Kidney (tissue), 13 donors: ENCODE measurements at regions not wholly inside any gene's neighbourhood (a gene's known extent, or its start where the extent isn't known, plus 50 kb on each side); places are given as distances from the start of the nearest gene placed in this dataset.

Experiments used
- DNase-seq, 5 donors: peaks; one replicate each; pipeline ENCODE4 v3.0.0-alpha.2; 2013 to 2020
- FAIRE-seq: peaks from 2 replicates; lab custom pipeline; 2012; peaks lifted over from hg19 to GRCh38; lab: Jason Lieb, UNC
- H3K27ac ChIP-seq, 2 donors: one replicate each; pipeline ENCODE4 v1.7.0; 2013; ENCODE audit warnings: low read depth in 2 of 2, low read length in 2 of 2, inconsistent platforms in 1 of 2
- H3K27me3 ChIP-seq: one replicate; pipeline ENCODE4 v1.7.1; 2013; ENCODE audit warnings: low read length, inconsistent platforms; ENCODE audit not compliant: control insufficient read depth, insufficient read depth
- H3K36me3 ChIP-seq, 3 donors: one replicate each; pipeline versions ENCODE4 v1.7.0 to v1.7.1; 2013; ENCODE audit warnings: low read length in 3 of 3, control low read depth in 1 of 3, inconsistent platforms in 1 of 3; ENCODE audit not compliant: insufficient read depth in 3 of 3, control insufficient read depth in 2 of 3
- H3K4me1 ChIP-seq, 3 donors: one replicate each; pipeline versions ENCODE4 v1.7.0 to v1.7.1; 2013; ENCODE audit warnings: low read length in 3 of 3, inconsistent platforms in 1 of 3, low read depth in 1 of 3; ENCODE audit not compliant: control insufficient read depth in 2 of 3, insufficient read depth in 2 of 3
- H3K4me3 ChIP-seq, 3 donors: one replicate each; pipeline versions ENCODE4 v1.7.0 to v1.8.1; 2013; ENCODE audit warnings: low read length in 3 of 3, control low read depth in 1 of 3, inconsistent platforms in 1 of 3
- H3K9ac ChIP-seq, 3 donors: one replicate each; pipeline versions ENCODE4 v1.7.0 to v1.7.1; 2013; ENCODE audit warnings: low read length in 3 of 3, control low read depth in 1 of 3, inconsistent platforms in 1 of 3
- H3K9me3 ChIP-seq, 3 donors: one replicate each; pipeline versions ENCODE4 v1.7.0 to v1.7.1; 2013; ENCODE audit warnings: low read length in 3 of 3, control low read depth in 1 of 3, inconsistent platforms in 1 of 3; ENCODE audit not compliant: control insufficient read depth in 2 of 3, insufficient read depth in 1 of 3
- intact Hi-C: fragments of 100-400 bp; cut with DNase I; formaldehyde crosslinking; loops from one replicate; pipeline ENCODE4 v1.11.1; 2022
- TF ChIP-seq, protein P1 (sequence below): IDR thresholded peaks from 3 replicates; pipeline ENCODE4 v1.5.1; 2012; ENCODE audit warnings: mild to moderate bottlenecking, moderate library complexity, borderline replicate concordance; ENCODE audit not compliant: insufficient read depth; ENCODE audit errors: extremely low read depth
- donor health status: control.
- donor health status: control.
- donor health status: control.
- donor health status: control.
- donor health status: control.
- donor health status: DM: yes; HTN: yes; CAD: no.
- donor health status: Normal renal cell carcinoma (clear cell type).

DNA sequence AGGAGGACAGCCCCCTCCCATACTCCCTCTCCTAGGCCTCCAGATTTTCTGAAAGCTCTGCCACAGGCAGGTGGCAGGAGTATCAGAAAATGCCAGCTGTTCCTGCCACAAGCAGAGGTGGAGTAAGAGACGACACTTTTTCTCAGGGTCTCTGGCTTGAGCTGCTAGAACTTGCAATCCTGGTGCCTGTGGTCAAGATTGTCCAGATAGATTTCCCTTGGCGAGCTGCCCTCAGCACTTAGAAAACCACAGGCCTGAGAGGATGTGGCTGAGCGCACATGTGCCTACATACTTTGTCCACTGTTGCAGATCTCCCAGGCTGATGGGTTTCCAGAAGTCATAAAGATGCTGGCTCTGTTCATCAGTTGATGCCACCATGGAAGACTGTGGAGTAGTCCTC lies 65.7 kb upstream of the NAV2 start:
- Histone ChIP-seq H3K27me3 (no peaks in the 10 kb centered on the region), H3K9ac (no peak overlapping the region), H3K27ac (no peak overlapping the region), H3K9me3 (no peaks in the 10 kb centered on the region), H3K4me3 (no peak overlapping the region), H3K4me1 (no peaks in the 10 kb centered on the region), H3K36me3 (no peaks in the 10 kb centered on the region)
- FAIRE-seq, result no peak
- no peak for DNase-seq
- TF ChIP-seq, protein P1, sequence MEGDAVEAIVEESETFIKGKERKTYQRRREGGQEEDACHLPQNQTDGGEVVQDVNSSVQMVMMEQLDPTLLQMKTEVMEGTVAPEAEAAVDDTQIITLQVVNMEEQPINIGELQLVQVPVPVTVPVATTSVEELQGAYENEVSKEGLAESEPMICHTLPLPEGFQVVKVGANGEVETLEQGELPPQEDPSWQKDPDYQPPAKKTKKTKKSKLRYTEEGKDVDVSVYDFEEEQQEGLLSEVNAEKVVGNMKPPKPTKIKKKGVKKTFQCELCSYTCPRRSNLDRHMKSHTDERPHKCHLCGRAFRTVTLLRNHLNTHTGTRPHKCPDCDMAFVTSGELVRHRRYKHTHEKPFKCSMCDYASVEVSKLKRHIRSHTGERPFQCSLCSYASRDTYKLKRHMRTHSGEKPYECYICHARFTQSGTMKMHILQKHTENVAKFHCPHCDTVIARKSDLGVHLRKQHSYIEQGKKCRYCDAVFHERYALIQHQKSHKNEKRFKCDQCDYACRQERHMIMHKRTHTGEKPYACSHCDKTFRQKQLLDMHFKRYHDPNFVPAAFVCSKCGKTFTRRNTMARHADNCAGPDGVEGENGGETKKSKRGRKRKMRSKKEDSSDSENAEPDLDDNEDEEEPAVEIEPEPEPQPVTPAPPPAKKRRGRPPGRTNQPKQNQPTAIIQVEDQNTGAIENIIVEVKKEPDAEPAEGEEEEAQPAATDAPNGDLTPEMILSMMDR, result no peak
- intact Hi-C loops, result no loop called here

DNA sequence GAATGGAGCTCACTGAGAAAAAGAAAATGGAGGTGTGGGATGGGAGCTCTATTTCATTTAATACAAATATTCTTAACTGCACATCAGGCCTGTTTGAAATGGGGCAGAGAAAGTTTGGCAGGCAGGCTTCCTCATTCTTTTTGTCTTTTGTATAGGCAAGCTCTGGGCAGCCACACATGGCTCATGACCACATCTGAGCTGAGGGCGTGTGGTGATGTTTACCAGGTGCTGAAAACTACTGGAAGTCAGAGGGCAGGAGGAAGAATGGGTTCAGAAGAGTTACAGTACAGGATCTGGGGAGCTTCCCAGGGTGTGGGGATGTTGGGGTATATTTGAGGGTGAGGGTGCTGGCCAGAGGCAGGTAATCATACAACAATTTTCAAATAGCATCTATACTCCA lies 66.3 kb upstream of the NAV2 start:
- Histone ChIP-seq H3K9me3 (no peaks in the 10 kb centered on the region), H3K36me3 (no peaks in the 10 kb centered on the region), H3K27me3 (no peaks in the 10 kb centered on the region), H3K9ac (no peak overlapping the region), H3K4me3 (no peak overlapping the region), H3K4me1 (no peaks in the 10 kb centered on the region), H3K27ac (no peak overlapping the region)
- no peak for FAIRE-seq
- intact Hi-C loops, result no loop called here
- TF ChIP-seq, protein P1, result no peak
- no peak for DNase-seq

- TF ChIP-seq, protein P1, result no peak
- Histone ChIP-seq H3K9me3 (no peaks in the 10 kb centered on the region), H3K4me3 (no peak overlapping the region), H3K36me3 (no peaks in the 10 kb centered on the region), H3K27me3 (no peaks in the 10 kb centered on the region), H3K4me1 (no peaks in the 10 kb centered on the region), H3K27ac (no peak overlapping the region), H3K9ac (no peak overlapping the region)
- intact Hi-C loops, result no loop called here
- no peak for DNase-seq
- FAIRE-seq, result no peak
Observed at GRCh38 chr11:19644316-19644715, 68.3 kb upstream of the NAV2 start.
